Activated gamma-delta T cell treated with Interleukin-2 at 50 U/mL for 16 hours (primary cell): ENCODE measurements at regions not wholly inside any gene's neighbourhood (a gene's known extent, or its start where the extent isn't known, plus 50 kb on each side); places are given as distances from the start of the nearest gene placed in this dataset.
"Not testable (repeated sequence)": the region's sequence is repeated elsewhere in the genome, so short reads cannot be mapped to it uniquely, and the experiment has no call there.

Source experiments
- DNase-seq: peaks from one replicate; pipeline ENCODE4 v3.0.0-alpha.2; 2020

GRCh38 chr15:60272623-60273022 lies 125.2 kb downstream of the ANXA2 start:
- no peak for DNase-seq

GRCh38 chr15:60275624-60276023 lies 122.2 kb downstream of the ANXA2 start:
- DNase-seq, result no peak

GRCh38 chr15:60278879-60279278 lies 118.9 kb downstream of the ANXA2 start:
- no peak for DNase-seq

GRCh38 chr15:60280259-60280658 lies 117.5 kb downstream of the ANXA2 start:
- no peak for DNase-seq

- no peak for DNase-seq
Measured at GRCh38 chr15:60283936-60284335, 113.8 kb downstream of the ANXA2 start.

GRCh38 chr15:60295901-60296300 lies 101.9 kb downstream of the ANXA2 start:
- not testable (repeated sequence) for DNase-seq

DNA sequence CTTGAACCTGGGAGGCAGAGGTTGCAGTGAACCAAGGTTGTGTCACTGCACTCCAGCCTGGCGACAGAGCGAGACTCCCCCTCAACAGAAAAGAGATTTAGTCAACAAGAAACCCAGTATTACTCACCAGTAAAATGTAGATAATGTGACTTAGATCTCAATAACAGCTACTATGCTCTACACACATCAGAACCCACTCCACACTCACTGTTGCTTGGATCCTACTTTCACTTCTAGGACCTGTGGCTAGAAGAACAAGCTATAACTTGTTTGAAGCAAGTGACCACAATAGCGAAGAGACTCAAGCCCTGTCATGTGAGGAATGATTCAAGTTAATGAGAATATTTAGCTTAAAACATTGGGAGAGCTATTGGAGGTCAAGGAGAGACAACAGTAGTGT lies 100.7 kb downstream of the ANXA2 start:
- no peak for DNase-seq
